Common myeloid progenitor, CD34-positive (primary cell): ENCODE measurements at regions not wholly inside any gene's neighbourhood (a gene's known extent, or its start where the extent isn't known, plus 50 kb on each side); places are given as distances from the start of the nearest gene placed in this dataset.

Source experiments
- CTCF ChIA-PET: fragments of 350-600 bp; sonication (Branson Sonifier 250); formaldehyde crosslinking; loops from one replicate; lab custom pipeline; 2021; ENCODE audit warnings: antibody characterized with exemption; lab: Charles Lee
- POLR2A ChIA-PET: fragments of 350-600 bp; sonication (Branson Sonifier 250); formaldehyde crosslinking; loops from one replicate; lab custom pipeline; 2021; ENCODE audit warnings: antibody characterized with exemption; lab: Charles Lee
- DNase-seq, 3 donors: peaks; one replicate each; pipeline versions ENCODE4 v3.0.0 to v3.0.0-alpha.2; 2013
- H3K27ac ChIP-seq, 2 experiments: 1 replicate in 1 of 2; 2 replicates in 1 of 2; pipeline ENCODE4 v1.7.0; 2013; ENCODE audit warnings: inconsistent platforms in 2 of 2, low read length in 2 of 2, mild to moderate bottlenecking in 2 of 2, low read depth in 1 of 2, moderate library complexity in 1 of 2; ENCODE audit not compliant: severe bottlenecking in 2 of 2, insufficient read depth in 1 of 2, poor library complexity in 1 of 2
- H3K27me3 ChIP-seq, 5 experiments: replicated peaks in 2 of 5; 1 replicate in 3 of 5; 2 replicates in 2 of 5; pipeline versions ENCODE4 v1.6.1 to v1.7.0; 2013; ENCODE audit warnings: low read length in 4 of 5, mild to moderate bottlenecking in 2 of 5, moderate library complexity in 2 of 5, inconsistent platforms in 1 of 5; ENCODE audit not compliant: insufficient read depth in 5 of 5, control insufficient read depth in 4 of 5
- H3K36me3 ChIP-seq, 4 experiments: 1 replicate in 2 of 4; 2 replicates in 2 of 4; pipeline versions ENCODE4 v1.6.1 to v1.7.0; 2013; ENCODE audit warnings: low read length in 3 of 4, control low read depth in 1 of 4, mild to moderate bottlenecking in 1 of 4; ENCODE audit not compliant: control insufficient read depth in 4 of 4, insufficient read depth in 4 of 4
- H3K4me1 ChIP-seq, 4 experiments: 1 replicate in 3 of 4; 2 replicates in 1 of 4; pipeline versions ENCODE4 v1.6.1 to v1.7.1; 2013; ENCODE audit warnings: low read length in 3 of 4, mild to moderate bottlenecking in 3 of 4, control low read depth in 1 of 4, inconsistent platforms in 1 of 4, moderate library complexity in 1 of 4; ENCODE audit not compliant: control insufficient read depth in 4 of 4, insufficient read depth in 4 of 4; ENCODE audit errors: control extremely low read depth in 1 of 4
- H3K4me3 ChIP-seq, 7 experiments: 1 replicate in 4 of 7; 2 replicates in 3 of 7; pipeline versions ENCODE4 v1.5.1 to v1.7.0; 2013; ENCODE audit warnings: mild to moderate bottlenecking in 7 of 7, low read length in 6 of 7, moderate library complexity in 6 of 7, inconsistent platforms in 2 of 7, low read depth in 2 of 7, control low read depth in 1 of 7; ENCODE audit not compliant: insufficient read depth in 4 of 7, control insufficient read depth in 1 of 7; ENCODE audit errors: extremely low read depth in 1 of 7
- H3K9me3 ChIP-seq, 5 experiments: 1 replicate in 4 of 5; 2 replicates in 1 of 5; pipeline versions ENCODE4 v1.6.1 to v1.7.1; 2013; ENCODE audit warnings: low read length in 4 of 5, mild to moderate bottlenecking in 2 of 5, inconsistent platforms in 1 of 5, low read depth in 1 of 5, moderate library complexity in 1 of 5; ENCODE audit not compliant: control insufficient read depth in 4 of 5, insufficient read depth in 2 of 5; ENCODE audit errors: control extremely low read depth in 1 of 5
- WGBS: methylation state at CpG from one replicate; pipeline ENCODE4 v1.1.5; 2013; ENCODE audit not compliant: insufficient coverage; 5-methylcytosine and 5-hydroxymethylcytosine counted together

DNA sequence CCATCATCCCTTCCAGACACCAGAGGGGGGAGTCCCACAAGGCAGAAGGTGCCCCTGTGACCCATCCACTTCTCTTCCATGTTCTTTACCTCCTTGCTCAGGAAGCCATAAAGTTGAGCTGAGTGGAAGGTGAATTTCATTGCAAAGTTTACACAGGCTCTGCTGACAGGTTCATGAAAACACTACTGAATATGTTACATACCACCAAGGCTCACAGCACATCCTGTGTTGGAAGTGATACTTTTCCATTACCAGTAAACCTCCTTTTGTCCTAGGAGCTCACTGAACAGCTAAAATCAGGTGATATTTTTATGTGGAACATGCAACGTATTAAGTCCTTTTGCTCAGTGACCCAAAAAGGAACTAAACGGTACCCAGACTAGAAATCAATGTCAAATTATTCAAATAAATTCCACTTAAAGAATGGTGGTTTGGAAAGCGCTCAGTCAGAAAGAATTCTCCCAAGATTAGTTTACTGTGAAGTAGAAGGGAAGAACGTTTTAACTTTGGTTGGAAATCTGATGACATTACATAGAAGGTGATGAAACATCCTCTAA, 196.2 kb upstream of the NUDT4 start:
- H3K36me3 ChIP-seq = no peaks in the 10 kb centered on the region
- DNase-seq = no peak
- ChIA-PET POLR2A (no interaction called here), CTCF (no interaction called here)
- H3K27me3 ChIP-seq = no peaks in the 10 kb centered on the region
- no peak overlapping the region for H3K4me3 ChIP-seq
- peaks cover 9 to 28% (median 15%) of the 10 kb centered on the region in 4 experiments for H3K4me1 ChIP-seq
- no peak overlapping the region for H3K27ac ChIP-seq
- no peaks in the 10 kb centered on the region for H3K9me3 ChIP-seq
- WGBS = no CpG with 5 or more reads among the region's 4 CpGs

GRCh38 chr12:93183940-93184671, 193.6 kb upstream of the NUDT4 start:
- 29% methylated on average over 3 of the region's 5 CpGs for WGBS
- ChIA-PET POLR2A (no interaction called here), CTCF (no interaction called here)
- Histone ChIP-seq H3K9me3 (no peaks in the 10 kb centered on the region), H3K27ac (peak overlapping the region in 1 of 2 experiments; percentile 61), H3K27me3 (no peaks in the 10 kb centered on the region), H3K4me3 (peak overlapping the region in 3 of 7 experiments; percentile 2 to 22 (median 6)), H3K36me3 (no peaks in the 10 kb centered on the region), H3K4me1 (peaks cover 9 to 28% (median 15%) of the 10 kb centered on the region in 4 experiments)
- peak; percentile 67 to 94 (median 88) for DNase-seq

- DNase-seq = no peak
- no peaks in the 10 kb centered on the region for H3K27me3 ChIP-seq
- no peaks in the 10 kb centered on the region for H3K9me3 ChIP-seq
- H3K4me1 ChIP-seq = peaks cover 9 to 28% (median 15%) of the 10 kb centered on the region in 4 experiments
- no peaks in the 10 kb centered on the region for H3K36me3 ChIP-seq
- no CpG with 5 or more reads among the region's 3 CpGs for WGBS
- H3K4me3 ChIP-seq = no peak overlapping the region
- ChIA-PET CTCF (interaction anchor here (0.9 to 2.0 kb wide), 3 partner anchors 24 to 196 kb away, joined by 4 to 5 read pairs (median 4); no protein-coding TSS in a partner anchor), POLR2A (no interaction called here)
- H3K27ac ChIP-seq = peak overlapping the region in 1 of 2 experiments; percentile 61
Measured at GRCh38 chr12:93184672-93185368, 192.9 kb upstream of the NUDT4 start.

DNA sequence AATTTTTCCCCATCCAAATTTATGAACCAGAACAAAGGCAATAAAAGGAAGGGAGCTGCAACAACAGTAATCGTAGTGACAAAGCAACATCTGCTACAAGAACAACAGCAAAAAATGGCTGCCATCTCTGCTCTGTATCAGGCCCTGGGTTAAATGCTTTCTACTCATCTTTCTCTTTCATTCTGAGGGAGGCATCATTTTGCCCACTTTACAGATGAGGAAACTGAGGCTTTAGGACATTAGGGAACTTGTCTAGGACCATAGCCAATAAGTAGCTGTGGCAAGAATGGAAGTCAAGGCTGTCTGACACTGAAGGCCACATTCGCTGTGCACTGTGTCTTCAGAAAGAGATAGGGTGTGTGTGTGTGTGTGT, 192.4 kb upstream of the NUDT4 start:
- no peak for DNase-seq
- no CpG with 5 or more reads among the region's 2 CpGs for WGBS
- Histone ChIP-seq H3K4me3 (no peak overlapping the region), H3K9me3 (no peaks in the 10 kb centered on the region), H3K36me3 (no peaks in the 10 kb centered on the region), H3K27me3 (no peaks in the 10 kb centered on the region), H3K4me1 (peaks cover 9 to 28% (median 15%) of the 10 kb centered on the region in 4 experiments), H3K27ac (no peak overlapping the region)
- CTCF ChIA-PET = interaction anchor here (0.9 to 2.0 kb wide), 3 partner anchors 24 to 195 kb away, joined by 4 to 5 read pairs (median 4); no protein-coding TSS in a partner anchor
- POLR2A ChIA-PET = no interaction called here

DNA sequence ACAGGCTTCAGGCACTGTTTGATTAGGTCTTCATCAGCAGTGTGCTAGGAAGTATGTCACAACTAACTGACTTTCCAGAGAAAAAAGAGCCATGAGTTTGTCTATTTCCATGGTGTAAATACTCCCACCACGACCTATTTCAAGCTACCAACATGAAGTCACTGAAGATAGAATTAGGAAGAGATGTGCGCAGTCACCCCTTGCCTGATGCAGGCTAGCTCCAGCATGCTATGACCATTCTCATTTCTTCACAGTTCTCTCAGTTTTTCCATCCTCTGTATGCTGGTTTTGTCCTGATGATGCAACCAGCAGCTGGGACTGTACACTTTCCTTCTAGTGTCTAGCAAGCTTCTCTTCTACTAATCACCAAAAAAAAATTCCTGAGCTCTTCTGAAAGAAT, 191.6 kb upstream of the NUDT4 start:
- 85% methylated on average over 2 of the region's 2 CpGs for WGBS
- Histone ChIP-seq H3K27me3 (no peaks in the 10 kb centered on the region), H3K27ac (no peak overlapping the region), H3K4me3 (no peak overlapping the region), H3K36me3 (no peaks in the 10 kb centered on the region), H3K9me3 (no peaks in the 10 kb centered on the region), H3K4me1 (peaks cover 9 to 25% (median 15%) of the 10 kb centered on the region in 4 experiments)
- DNase-seq = no peak
- ChIA-PET CTCF (interaction anchor here (1.8 to 2.0 kb wide), 2 partner anchors 65 to 195 kb away, joined by 4 to 5 read pairs; no protein-coding TSS in a partner anchor), POLR2A (no interaction called here)

DNA sequence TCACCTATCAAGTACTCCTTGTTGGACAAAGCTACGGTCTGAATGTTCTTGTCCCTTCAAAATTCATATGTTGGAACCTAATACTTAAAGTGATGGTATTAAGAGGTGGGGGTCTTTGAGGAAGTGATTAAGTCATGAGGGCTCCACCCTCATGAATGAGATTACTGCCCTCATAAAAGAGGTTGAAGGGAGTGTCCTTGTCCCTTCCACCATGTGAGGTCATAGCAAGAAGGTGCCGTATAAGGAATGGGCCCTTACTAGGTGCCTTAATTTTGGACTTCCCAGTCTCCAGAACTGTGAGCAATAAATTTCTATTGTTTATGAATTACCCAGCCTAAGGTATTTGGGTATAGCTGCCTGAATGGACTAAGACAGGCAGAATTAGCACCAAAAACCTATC, 191.1 kb upstream of the NUDT4 start:
- CTCF ChIA-PET = interaction anchor here (1.8 to 2.0 kb wide), 2 partner anchors 65 to 194 kb away, joined by 4 to 5 read pairs; no protein-coding TSS in a partner anchor
- H3K27ac ChIP-seq = no peak overlapping the region
- H3K9me3 ChIP-seq = no peaks in the 10 kb centered on the region
- H3K27me3 ChIP-seq = no peaks in the 10 kb centered on the region
- H3K4me1 ChIP-seq = peaks cover 9 to 22% (median 14%) of the 10 kb centered on the region in 4 experiments
- WGBS = no CpG with 5 or more reads among the region's 2 CpGs
- no peaks in the 10 kb centered on the region for H3K36me3 ChIP-seq
- POLR2A ChIA-PET = no interaction called here
- H3K4me3 ChIP-seq = no peak overlapping the region
- DNase-seq = no peak
